Transverse colon (tissue), 3 donors: ENCODE measurements at regions not wholly inside any gene's neighbourhood (a gene's known extent, or its start where the extent isn't known, plus 50 kb on each side); places are given as distances from the start of the nearest gene placed in this dataset.

Experiments used
- POLR2A ChIP-seq: fragments of 450-650 bp; IDR thresholded peaks from one replicate; pipeline ENCODE4 v1.6.1; 2016; ENCODE audit warnings: antibody characterized with exemption, mild to moderate bottlenecking, moderate library complexity
- TF ChIP-seq, protein P1 (sequence below), 5 experiments: fragments of 200-600 bp in 3 of 5; fragments of 450-650 bp in 2 of 5; sonication (generic) in 3 of 5; IDR thresholded peaks; 1 replicate in 2 of 5; 2 replicates in 3 of 5; pipeline ENCODE4 v1.5.1; 2016 to 2017; ENCODE audit warnings: antibody characterized with exemption in 5 of 5, inconsistent platforms in 3 of 5, mild to moderate bottlenecking in 2 of 5, moderate library complexity in 1 of 5

DNA sequence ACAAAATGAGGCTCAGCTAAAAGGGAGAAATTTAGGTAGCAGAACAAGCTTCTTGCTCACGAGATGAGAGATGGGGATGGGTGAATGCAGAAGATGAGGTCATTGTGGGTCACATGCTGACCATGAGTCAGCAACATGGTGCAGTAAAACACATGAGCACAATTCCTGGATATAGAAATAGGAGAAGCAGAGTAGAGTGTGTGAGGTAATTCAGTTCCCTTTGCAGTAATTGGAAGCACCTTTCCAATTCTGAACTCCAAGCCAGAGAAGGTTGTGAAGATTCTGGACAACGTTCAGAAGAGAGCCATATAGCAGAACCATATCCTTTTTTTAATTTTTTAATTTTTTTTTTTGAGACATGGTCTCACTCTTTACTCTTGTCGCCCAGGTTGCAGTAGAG is 62.0 kb upstream of the LMNTD1 start:
- TF ChIP-seq POLR2A, result no peak
- TF ChIP-seq, protein P1, sequence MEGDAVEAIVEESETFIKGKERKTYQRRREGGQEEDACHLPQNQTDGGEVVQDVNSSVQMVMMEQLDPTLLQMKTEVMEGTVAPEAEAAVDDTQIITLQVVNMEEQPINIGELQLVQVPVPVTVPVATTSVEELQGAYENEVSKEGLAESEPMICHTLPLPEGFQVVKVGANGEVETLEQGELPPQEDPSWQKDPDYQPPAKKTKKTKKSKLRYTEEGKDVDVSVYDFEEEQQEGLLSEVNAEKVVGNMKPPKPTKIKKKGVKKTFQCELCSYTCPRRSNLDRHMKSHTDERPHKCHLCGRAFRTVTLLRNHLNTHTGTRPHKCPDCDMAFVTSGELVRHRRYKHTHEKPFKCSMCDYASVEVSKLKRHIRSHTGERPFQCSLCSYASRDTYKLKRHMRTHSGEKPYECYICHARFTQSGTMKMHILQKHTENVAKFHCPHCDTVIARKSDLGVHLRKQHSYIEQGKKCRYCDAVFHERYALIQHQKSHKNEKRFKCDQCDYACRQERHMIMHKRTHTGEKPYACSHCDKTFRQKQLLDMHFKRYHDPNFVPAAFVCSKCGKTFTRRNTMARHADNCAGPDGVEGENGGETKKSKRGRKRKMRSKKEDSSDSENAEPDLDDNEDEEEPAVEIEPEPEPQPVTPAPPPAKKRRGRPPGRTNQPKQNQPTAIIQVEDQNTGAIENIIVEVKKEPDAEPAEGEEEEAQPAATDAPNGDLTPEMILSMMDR (IDR thresholded peaks at IDR 0.05), result no peak
